GM12864 (cell line): ENCODE measurements at regions not wholly inside any gene's neighbourhood (a gene's known extent, or its start where the extent isn't known, plus 50 kb on each side); places are given as distances from the start of the nearest gene placed in this dataset.

Experiments used
- DNase-seq: peaks from one replicate; pipeline ENCODE4 v3.0.0-alpha.2; 2011; ENCODE audit warnings: low read depth
- H3K4me3 ChIP-seq: 2 replicates; pipeline ENCODE4 v1.5.1; 2011; ENCODE audit warnings: mild to moderate bottlenecking, low read depth, low read length, control low read depth
- CTCF ChIP-seq: IDR thresholded peaks from 2 replicates; pipeline ENCODE4 v1.5.1; 2011; ENCODE audit warnings: low read depth, mild to moderate bottlenecking, moderate library complexity, low read length, control low read depth, inconsistent platforms; ENCODE audit errors: missing control alignments

DNA sequence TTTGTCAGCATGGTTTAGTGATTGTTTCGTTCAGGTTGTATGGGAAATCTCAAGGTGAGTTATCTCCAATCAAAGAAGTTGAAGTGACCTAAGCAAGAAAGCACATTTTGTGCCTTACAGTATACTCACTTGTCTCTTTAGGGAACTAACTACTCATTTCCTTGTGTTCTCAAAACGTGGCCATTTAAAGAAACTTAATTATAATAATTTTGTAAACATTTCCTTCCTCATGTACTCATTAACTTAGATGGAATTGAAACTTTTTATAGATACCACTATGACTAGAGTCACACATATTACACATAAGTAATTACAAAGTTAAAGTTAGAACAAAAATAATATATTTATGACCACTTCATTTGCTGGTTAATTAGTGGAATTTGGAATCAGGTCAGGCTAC lies 552.6 kb downstream of the MRPL39 start:
- DNase-seq, result no peak
- no peak for TF ChIP-seq CTCF
- H3K4me3 ChIP-seq, result no peak overlapping the region

DNA sequence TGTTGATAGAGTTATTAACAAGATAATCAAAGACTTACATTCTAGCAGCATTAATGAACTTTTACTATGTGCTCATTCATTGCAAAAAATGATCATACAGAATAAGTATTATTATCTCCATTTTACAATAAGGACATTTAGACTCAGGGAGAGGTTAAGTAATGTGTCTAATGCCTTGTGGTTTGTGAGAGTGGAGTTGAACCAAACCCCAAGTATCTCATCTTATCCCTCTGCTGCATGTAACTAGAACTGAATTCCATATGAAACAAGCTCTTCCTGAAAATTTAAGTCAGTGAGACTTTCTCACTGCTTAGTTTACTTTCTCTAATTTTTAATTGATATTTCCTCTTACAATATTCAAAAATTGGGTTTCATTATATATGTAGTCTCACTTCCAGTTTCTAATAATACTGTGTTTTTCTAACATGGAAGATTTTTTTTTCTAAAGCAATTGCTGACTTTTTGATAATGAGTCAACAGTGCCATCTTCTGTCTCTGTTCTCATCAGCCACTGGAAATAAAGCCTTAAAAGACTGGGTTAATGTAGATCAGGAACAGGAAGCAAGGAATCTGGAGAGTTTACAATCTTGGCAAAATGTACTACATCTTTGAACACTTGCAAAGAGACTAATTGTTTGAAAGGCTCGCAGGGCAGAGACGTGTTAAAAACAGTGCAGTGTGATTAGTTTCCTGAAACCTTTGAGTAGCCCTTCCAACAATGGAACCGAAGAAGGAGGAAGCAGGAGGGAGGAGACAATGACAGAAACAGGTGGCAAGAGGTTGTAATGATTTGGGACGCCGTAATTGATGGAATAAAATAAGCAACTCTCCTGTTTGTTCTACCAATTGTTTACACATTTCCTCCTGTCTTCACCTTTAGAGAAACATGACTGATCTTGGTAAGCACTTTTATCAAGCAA lies 567.6 kb downstream of the MRPL39 start:
- peak; percentile 26 for DNase-seq
- TF ChIP-seq CTCF, result peak; percentile 35
- H3K4me3 ChIP-seq, result peak overlapping the region; percentile 28; the same call in 1 of the 2 replicates

- DNase-seq, result no peak
- TF ChIP-seq CTCF, result no peak
- no peak overlapping the region for H3K4me3 ChIP-seq
Observed at GRCh38 chr21:25036775-25037174, 570.5 kb downstream of the MRPL39 start.

GRCh38 chr21:25031750-25032149 lies 575.5 kb downstream of the MRPL39 start:
- DNase-seq, result no peak
- H3K4me3 ChIP-seq, result no peak overlapping the region
- TF ChIP-seq CTCF, result no peak

GRCh38 chr21:25029580-25029979 lies 577.7 kb downstream of the MRPL39 start:
- no peak for TF ChIP-seq CTCF
- no peak for DNase-seq
- no peak overlapping the region for H3K4me3 ChIP-seq

DNA sequence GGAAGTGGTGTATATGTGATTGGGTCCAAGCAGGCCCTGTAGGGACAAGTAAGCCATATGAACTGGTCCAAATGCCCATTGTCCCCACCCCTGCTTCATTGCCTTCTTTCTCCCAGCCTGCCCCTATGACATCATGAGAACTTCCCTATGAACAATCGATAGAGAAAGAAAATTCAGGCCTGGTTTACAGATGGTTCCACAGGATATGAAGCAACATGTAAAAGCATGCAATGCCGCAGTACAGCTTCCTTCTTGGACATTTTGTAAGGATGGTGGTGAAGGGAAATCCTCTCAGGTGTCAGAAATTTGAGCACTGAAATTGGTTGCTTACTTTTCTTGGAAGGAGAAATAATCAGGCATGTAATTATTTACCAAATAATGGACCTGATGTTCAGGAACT lies 581.7 kb downstream of the MRPL39 start:
- TF ChIP-seq CTCF, result no peak
- no peak overlapping the region for H3K4me3 ChIP-seq
- no peak for DNase-seq

DNA sequence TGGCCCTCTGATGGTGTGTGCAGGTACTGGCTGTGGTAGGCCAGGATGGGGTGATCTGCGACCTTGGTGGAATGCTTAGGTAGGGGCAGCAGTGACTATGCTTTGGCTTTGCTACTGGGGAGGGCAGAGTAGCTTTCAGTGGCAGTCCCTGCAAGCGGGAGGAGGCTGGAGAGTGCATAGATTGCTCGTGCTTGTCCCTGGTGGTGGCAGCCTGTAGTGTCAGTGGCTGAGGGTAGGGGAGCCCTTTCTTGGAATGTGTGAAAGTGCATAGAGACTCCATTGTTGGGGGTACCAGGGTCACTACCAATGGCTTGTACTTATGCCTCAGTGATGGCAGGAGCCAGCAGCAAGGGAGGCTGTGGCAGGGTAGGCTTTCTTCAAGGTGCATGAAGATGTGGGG lies 582.6 kb downstream of the MRPL39 start:
- peak; percentile 12 for TF ChIP-seq CTCF
- no peak overlapping the region for H3K4me3 ChIP-seq
- no peak for DNase-seq
